ENCODE measurements at regions not wholly inside any gene's neighbourhood (a gene's known extent, or its start where the extent isn't known, plus 50 kb on each side); places are given as distances from the start of the nearest gene placed in this dataset.

DNA sequence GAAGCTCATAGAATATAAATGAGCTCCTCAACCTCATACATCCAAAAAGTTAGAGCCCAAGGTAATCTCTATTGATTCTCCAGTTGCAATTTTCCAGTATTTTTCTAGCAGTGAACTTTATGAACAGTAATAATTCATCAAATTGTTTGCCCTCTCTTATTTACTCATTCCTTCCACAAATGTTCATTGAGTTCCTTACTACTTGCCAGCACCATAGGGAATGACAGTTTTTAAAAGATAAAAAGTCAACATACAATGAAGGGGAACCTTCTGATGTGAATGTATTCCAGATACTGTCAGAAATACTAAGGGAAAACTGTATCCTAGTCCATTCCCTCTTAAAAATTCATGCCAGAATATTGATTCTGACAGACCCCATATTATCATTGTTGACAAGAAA is 277.0 kb upstream of the C1orf87 start:
- H3K27ac ChIP-seq: no peak overlapping the region

DNA sequence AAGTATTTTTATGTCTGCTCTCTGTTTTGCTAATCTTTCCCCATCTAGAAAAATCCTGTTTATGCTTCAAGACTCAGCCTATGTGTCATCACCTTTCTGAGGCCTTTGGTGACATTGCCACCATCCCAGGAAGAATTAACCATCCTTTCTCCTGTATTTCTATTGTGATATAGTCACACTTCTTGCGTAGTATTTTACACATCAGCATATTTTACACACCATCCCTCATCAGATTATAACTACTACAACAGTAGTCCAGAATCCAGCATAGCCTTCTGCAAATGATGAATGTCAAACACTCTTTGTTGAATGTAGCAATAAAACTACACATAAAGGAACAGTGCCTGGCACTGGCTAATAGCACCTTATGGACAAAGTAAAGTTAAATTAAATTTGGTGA is 275.3 kb upstream of the C1orf87 start:
- TF ChIP-seq, protein P1, sequence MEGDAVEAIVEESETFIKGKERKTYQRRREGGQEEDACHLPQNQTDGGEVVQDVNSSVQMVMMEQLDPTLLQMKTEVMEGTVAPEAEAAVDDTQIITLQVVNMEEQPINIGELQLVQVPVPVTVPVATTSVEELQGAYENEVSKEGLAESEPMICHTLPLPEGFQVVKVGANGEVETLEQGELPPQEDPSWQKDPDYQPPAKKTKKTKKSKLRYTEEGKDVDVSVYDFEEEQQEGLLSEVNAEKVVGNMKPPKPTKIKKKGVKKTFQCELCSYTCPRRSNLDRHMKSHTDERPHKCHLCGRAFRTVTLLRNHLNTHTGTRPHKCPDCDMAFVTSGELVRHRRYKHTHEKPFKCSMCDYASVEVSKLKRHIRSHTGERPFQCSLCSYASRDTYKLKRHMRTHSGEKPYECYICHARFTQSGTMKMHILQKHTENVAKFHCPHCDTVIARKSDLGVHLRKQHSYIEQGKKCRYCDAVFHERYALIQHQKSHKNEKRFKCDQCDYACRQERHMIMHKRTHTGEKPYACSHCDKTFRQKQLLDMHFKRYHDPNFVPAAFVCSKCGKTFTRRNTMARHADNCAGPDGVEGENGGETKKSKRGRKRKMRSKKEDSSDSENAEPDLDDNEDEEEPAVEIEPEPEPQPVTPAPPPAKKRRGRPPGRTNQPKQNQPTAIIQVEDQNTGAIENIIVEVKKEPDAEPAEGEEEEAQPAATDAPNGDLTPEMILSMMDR (IDR thresholded peaks at IDR 0.05): no peak
- no peak for TF ChIP-seq POLR2A (IDR thresholded peaks at IDR 0.05)
- no peaks in the 10 kb centered on the region for H3K27me3 ChIP-seq
- intact Hi-C loops (cut with DNase I; ENCODE audit: low total_unique reads): no loop called here
- no peaks in the 10 kb centered on the region for H3K4me1 ChIP-seq
- no peak overlapping the region for H3K4me3 ChIP-seq
- no peaks in the 10 kb centered on the region for H3K9me3 ChIP-seq
- H3K27ac ChIP-seq: no peak overlapping the region
- no peak for DNase-seq
- no peaks in the 10 kb centered on the region for H3K36me3 ChIP-seq

More for the DNA sequence above, 277.0 kb upstream of the C1orf87 start:
- H3K36me3 ChIP-seq: no peaks in the 10 kb centered on the region
- TF ChIP-seq POLR2A (IDR thresholded peaks at IDR 0.05): no peak
- TF ChIP-seq, protein P1 (IDR thresholded peaks at IDR 0.05): no peak
- intact Hi-C loops (cut with DNase I; ENCODE audit: low total_unique reads): no loop called here
- H3K4me1 ChIP-seq: no peaks in the 10 kb centered on the region
- DNase-seq: no peak
- H3K4me3 ChIP-seq: no peak overlapping the region
- H3K27me3 ChIP-seq: no peaks in the 10 kb centered on the region
- H3K9me3 ChIP-seq: no peaks in the 10 kb centered on the region

DNA sequence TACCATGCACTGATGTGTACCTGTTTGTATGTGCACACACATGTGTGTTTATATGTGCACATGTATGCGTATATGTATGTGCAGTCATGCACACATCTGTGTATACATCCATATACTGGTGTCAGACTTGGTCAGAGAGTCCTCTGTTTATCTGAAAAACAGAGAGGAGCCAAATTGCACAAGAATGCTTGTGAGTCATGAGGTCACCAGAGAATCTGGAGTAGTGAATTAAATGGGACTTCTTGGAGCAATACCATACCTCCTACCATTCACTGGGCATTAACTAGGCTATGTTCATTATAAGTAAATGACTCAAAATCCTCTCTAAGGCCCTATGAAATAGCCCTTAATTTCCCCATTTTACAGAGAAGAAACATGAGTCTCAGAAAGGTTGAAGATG is 272.1 kb upstream of the C1orf87 start:
- intact Hi-C loops (cut with DNase I; ENCODE audit: low total_unique reads): no loop called here
- no peaks in the 10 kb centered on the region for H3K27me3 ChIP-seq
- H3K4me3 ChIP-seq: no peak overlapping the region
- TF ChIP-seq, protein P1 (IDR thresholded peaks at IDR 0.05): no peak
- TF ChIP-seq POLR2A (IDR thresholded peaks at IDR 0.05): no peak
- H3K4me1 ChIP-seq: no peaks in the 10 kb centered on the region
- H3K27ac ChIP-seq: no peak overlapping the region
- no peaks in the 10 kb centered on the region for H3K36me3 ChIP-seq
- no peak for DNase-seq
- H3K9me3 ChIP-seq: no peaks in the 10 kb centered on the region

DNA sequence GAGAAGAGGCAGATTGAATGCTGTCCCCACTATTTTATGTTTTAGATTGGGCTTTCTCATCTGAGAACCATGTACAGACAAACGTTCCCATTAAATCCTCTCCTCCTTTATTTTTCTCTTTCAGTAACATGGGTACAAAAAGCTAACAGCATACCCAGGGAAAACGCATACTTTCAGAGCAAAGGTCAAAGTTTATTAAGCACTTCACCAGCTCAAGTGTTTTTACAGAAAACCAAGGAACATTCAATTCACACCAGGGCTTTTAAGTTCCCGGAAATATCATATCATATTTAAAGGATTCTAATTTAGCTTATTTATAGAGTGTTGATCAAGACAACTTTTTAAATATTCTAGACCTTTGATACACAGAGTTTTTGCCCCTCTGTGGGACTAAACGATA is 271.5 kb upstream of the C1orf87 start:
- no peaks in the 10 kb centered on the region for H3K36me3 ChIP-seq
- H3K4me3 ChIP-seq: no peak overlapping the region
- no peak overlapping the region for H3K27ac ChIP-seq
- intact Hi-C loops (cut with DNase I; ENCODE audit: low total_unique reads): no loop called here
- DNase-seq: no peak
- TF ChIP-seq, protein P1 (IDR thresholded peaks at IDR 0.05): no peak
- TF ChIP-seq POLR2A (IDR thresholded peaks at IDR 0.05): no peak
- H3K4me1 ChIP-seq: no peaks in the 10 kb centered on the region
- H3K27me3 ChIP-seq: no peaks in the 10 kb centered on the region
- no peaks in the 10 kb centered on the region for H3K9me3 ChIP-seq

DNA sequence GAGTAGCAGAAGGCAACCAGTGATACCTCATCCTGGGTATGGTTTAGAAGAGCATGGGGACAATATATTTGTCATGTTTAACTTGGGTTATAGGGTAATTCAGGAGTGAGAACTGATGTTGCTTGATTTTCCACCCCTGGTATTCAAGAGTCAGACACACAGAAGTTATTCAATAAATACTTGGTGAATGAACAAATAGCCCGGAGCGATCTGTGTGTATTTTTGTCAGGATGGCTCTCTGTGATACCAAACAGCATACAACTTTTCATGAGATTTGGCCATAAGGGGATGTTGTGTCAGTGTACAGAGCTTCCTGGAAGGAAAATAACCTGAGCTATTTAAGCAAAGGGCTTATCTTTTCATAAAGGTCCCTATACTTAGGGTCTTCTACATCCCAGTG is 270.2 kb upstream of the C1orf87 start:
- Histone ChIP-seq H3K36me3 (no peaks in the 10 kb centered on the region), H3K27ac (no peak overlapping the region), H3K27me3 (no peaks in the 10 kb centered on the region), H3K4me3 (no peak overlapping the region), H3K4me1 (no peaks in the 10 kb centered on the region), H3K9me3 (no peaks in the 10 kb centered on the region)
- no peak for DNase-seq
- TF ChIP-seq, protein P1 (IDR thresholded peaks at IDR 0.05): no peak
- TF ChIP-seq POLR2A (IDR thresholded peaks at IDR 0.05): no peak
- intact Hi-C loops (cut with DNase I; ENCODE audit: low total_unique reads): no loop called here
